ENCODE measurements at regions not wholly inside any gene's neighbourhood (a gene's known extent, or its start where the extent isn't known, plus 50 kb on each side); places are given as distances from the start of the nearest gene placed in this dataset.

DNA sequence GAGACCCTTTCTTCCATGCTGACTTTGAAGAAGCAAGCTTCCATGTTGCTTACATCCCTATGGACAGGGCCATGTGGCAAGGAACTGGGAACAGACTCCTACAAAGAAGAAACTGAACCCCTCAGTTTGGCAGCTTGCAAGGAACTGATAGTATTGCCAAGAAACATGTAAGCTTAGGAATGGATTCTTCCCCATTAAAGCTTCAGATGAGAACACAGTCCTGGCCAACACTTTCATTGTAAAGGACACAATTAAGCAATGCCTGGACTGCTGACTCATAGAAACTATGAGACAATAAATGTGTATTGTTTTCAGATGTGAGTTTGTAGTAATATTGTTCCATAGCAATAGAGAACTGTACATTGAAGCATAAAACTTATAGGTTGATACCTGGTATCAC lies 82.4 kb downstream of the AASDHPPT start:
- TF ChIP-seq, protein P1, sequence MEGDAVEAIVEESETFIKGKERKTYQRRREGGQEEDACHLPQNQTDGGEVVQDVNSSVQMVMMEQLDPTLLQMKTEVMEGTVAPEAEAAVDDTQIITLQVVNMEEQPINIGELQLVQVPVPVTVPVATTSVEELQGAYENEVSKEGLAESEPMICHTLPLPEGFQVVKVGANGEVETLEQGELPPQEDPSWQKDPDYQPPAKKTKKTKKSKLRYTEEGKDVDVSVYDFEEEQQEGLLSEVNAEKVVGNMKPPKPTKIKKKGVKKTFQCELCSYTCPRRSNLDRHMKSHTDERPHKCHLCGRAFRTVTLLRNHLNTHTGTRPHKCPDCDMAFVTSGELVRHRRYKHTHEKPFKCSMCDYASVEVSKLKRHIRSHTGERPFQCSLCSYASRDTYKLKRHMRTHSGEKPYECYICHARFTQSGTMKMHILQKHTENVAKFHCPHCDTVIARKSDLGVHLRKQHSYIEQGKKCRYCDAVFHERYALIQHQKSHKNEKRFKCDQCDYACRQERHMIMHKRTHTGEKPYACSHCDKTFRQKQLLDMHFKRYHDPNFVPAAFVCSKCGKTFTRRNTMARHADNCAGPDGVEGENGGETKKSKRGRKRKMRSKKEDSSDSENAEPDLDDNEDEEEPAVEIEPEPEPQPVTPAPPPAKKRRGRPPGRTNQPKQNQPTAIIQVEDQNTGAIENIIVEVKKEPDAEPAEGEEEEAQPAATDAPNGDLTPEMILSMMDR (conservative IDR thresholded peaks at IDR 0.05; ENCODE audit: low read depth, low read length): no peak
- TF ChIP-seq EZH2 (IDR thresholded peaks at IDR 0.05; ENCODE audit: low read length, unreplicated experiment) (no peak), EZH2phosphoT487 (IDR thresholded peaks at IDR 0.05; ENCODE audit: borderline replicate concordance, low read length) (no peak)

All from PC-3 (cell line).